ENCODE measurements at regions not wholly inside any gene's neighbourhood (a gene's known extent, or its start where the extent isn't known, plus 50 kb on each side); places are given as distances from the start of the nearest gene placed in this dataset.

DNA sequence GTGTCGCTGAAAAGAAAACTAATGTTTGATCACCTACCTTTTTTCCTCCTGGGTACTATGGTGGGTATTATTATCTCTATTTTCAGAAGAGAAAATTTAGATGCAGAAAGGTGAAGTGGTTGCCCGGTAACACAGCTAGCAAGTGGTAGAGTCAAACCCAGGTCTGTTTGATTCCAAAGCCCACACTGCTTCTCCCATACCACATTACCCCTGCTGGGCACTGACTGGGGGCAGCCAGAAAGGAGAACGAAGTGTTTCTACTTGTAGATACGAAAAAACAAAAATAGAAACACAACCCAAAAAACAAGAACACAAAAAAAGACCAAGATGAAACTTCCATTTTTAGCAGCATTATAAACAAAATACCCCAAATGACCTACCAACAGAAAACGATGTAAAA lies 142.2 kb downstream of the SLC41A2 start:
- Histone ChIP-seq H3K4me3 (ENCODE audit: severe bottlenecking) (no peak overlapping the region), H3K9me3 (ENCODE audit: severe bottlenecking) (no peaks in the 10 kb centered on the region), H3K4me1 (ENCODE audit: insufficient read depth, poor library complexity, severe bottlenecking) (no peaks in the 10 kb centered on the region), H3K27me3 (ENCODE audit: insufficient read depth, poor library complexity, severe bottlenecking) (no peaks in the 10 kb centered on the region), H3K36me3 (ENCODE audit: low read depth) (no peaks in the 10 kb centered on the region), H3K27ac (ENCODE audit: poor library complexity, severe bottlenecking) (no peak overlapping the region)
- TF ChIP-seq, protein P1, sequence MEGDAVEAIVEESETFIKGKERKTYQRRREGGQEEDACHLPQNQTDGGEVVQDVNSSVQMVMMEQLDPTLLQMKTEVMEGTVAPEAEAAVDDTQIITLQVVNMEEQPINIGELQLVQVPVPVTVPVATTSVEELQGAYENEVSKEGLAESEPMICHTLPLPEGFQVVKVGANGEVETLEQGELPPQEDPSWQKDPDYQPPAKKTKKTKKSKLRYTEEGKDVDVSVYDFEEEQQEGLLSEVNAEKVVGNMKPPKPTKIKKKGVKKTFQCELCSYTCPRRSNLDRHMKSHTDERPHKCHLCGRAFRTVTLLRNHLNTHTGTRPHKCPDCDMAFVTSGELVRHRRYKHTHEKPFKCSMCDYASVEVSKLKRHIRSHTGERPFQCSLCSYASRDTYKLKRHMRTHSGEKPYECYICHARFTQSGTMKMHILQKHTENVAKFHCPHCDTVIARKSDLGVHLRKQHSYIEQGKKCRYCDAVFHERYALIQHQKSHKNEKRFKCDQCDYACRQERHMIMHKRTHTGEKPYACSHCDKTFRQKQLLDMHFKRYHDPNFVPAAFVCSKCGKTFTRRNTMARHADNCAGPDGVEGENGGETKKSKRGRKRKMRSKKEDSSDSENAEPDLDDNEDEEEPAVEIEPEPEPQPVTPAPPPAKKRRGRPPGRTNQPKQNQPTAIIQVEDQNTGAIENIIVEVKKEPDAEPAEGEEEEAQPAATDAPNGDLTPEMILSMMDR (IDR thresholded peaks at IDR 0.05; ENCODE audit: poor library complexity, severe bottlenecking): no peak
- no peak for ATAC-seq (ENCODE audit: low read depth)
- DNase-seq (ENCODE audit: low spot score): no peak

DNA sequence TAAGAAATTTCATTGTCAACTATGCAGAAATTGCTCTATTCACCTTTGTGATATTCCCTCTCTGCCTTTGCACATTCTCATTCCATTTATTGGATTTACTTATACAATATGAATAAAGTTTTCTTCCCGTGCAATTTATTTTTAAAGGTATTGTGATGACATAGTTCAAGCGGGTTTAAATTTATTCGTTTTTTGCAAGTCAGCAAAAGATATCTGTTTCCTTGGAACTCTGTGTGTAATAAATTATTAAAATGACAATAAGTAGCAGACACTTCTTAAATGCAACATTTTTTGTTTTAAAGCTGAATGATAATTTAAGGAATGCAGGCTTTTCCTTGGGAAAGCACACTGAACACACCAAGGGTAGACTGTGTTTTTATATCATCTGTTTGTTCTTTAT lies 143.1 kb downstream of the SLC41A2 start:
- no peaks in the 10 kb centered on the region for H3K27me3 ChIP-seq (ENCODE audit: insufficient read depth, poor library complexity, severe bottlenecking)
- no peaks in the 10 kb centered on the region for H3K4me1 ChIP-seq (ENCODE audit: insufficient read depth, poor library complexity, severe bottlenecking)
- no peak overlapping the region for H3K27ac ChIP-seq (ENCODE audit: poor library complexity, severe bottlenecking)
- H3K36me3 ChIP-seq (ENCODE audit: low read depth): no peaks in the 10 kb centered on the region
- no peak for DNase-seq (ENCODE audit: low spot score)
- TF ChIP-seq, protein P1 (IDR thresholded peaks at IDR 0.05; ENCODE audit: poor library complexity, severe bottlenecking): no peak
- no peaks in the 10 kb centered on the region for H3K9me3 ChIP-seq (ENCODE audit: severe bottlenecking)
- H3K4me3 ChIP-seq (ENCODE audit: severe bottlenecking): no peak overlapping the region
- no peak for ATAC-seq (ENCODE audit: low read depth)

Data from RWPE2 (cell line).